Progenitor cell of endocrine pancreas (in vitro differentiated cells): ENCODE measurements at regions not wholly inside any gene's neighbourhood (a gene's known extent, or its start where the extent isn't known, plus 50 kb on each side); places are given as distances from the start of the nearest gene placed in this dataset.
"Not testable (repeated sequence)": the region's sequence is repeated elsewhere in the genome, so short reads cannot be mapped to it uniquely, and the experiment has no call there.

Source experiments
- DNase-seq: peaks from one replicate; pipeline ENCODE4 v3.0.0; 2021; ENCODE audit warnings: low spot score; ENCODE audit not compliant: unreplicated experiment
- H3K27ac Mint-ChIP-seq: 2 replicates; pipeline ENCODE4 v1.8.0; 2021; ENCODE audit warnings: mild to moderate bottlenecking, moderate library complexity, mixed read lengths
- H3K27me3 Mint-ChIP-seq: 2 replicates; pipeline ENCODE4 v1.8.0; 2021; ENCODE audit warnings: mixed read lengths
- H3K36me3 Mint-ChIP-seq: 2 replicates; pipeline ENCODE4 v1.8.0; 2022; ENCODE audit warnings: mixed read lengths; ENCODE audit not compliant: insufficient read depth
- H3K4me1 Mint-ChIP-seq: 2 replicates; pipeline ENCODE4 v1.8.0; 2021; ENCODE audit warnings: low read depth, mixed read lengths
- H3K4me3 Mint-ChIP-seq: 2 replicates; pipeline ENCODE4 v1.8.0; 2021; ENCODE audit warnings: low read depth, mild to moderate bottlenecking, moderate library complexity, mixed read lengths
- H3K9me3 Mint-ChIP-seq: 2 replicates; pipeline ENCODE4 v1.8.0; 2021; ENCODE audit warnings: low read depth, mixed read lengths
- CTCF ChIP-seq: fragments of 200-600 bp; sonication (generic); IDR thresholded peaks from one replicate; pipeline ENCODE4 v1.5.0; 2021; ENCODE audit warnings: antibody characterized with exemption, mild to moderate bottlenecking; ENCODE audit not compliant: unreplicated experiment

- peaks cover 10% of the 10 kb centered on the region for H3K9me3 Mint-ChIP-seq
- H3K27ac Mint-ChIP-seq: no peak overlapping the region
- H3K36me3 Mint-ChIP-seq: no peaks in the 10 kb centered on the region
- H3K4me3 Mint-ChIP-seq: no peak overlapping the region
- TF ChIP-seq CTCF: no peak
- H3K4me1 Mint-ChIP-seq: peaks cover 3% of the 10 kb centered on the region
- peaks cover 2% of the 10 kb centered on the region for H3K27me3 Mint-ChIP-seq
- DNase-seq: no peak
Observed at GRCh38 chr1:240722788-240723187, 110.8 kb upstream of the GREM2 start.

GRCh38 chr1:240720976-240721375 lies 109.0 kb upstream of the GREM2 start:
- H3K9me3 Mint-ChIP-seq: no peaks in the 10 kb centered on the region
- H3K27ac Mint-ChIP-seq: no peak overlapping the region
- H3K4me3 Mint-ChIP-seq: no peak overlapping the region
- DNase-seq: no peak
- H3K4me1 Mint-ChIP-seq: peaks cover 3% of the 10 kb centered on the region
- no peaks in the 10 kb centered on the region for H3K36me3 Mint-ChIP-seq
- H3K27me3 Mint-ChIP-seq: peaks cover 9% of the 10 kb centered on the region
- TF ChIP-seq CTCF: no peak

- DNase-seq: no peak
- Mint-ChIP-seq H3K27me3 (peaks cover 9% of the 10 kb centered on the region), H3K9me3 (no peaks in the 10 kb centered on the region), H3K4me1 (peaks cover 3% of the 10 kb centered on the region), H3K27ac (no peak overlapping the region), H3K36me3 (no peaks in the 10 kb centered on the region), H3K4me3 (no peak overlapping the region)
- no peak for TF ChIP-seq CTCF
Observed at GRCh38 chr1:240719953-240720700, 108.2 kb upstream of the GREM2 start.

GRCh38 chr1:240716538-240716937 lies 104.6 kb upstream of the GREM2 start:
- H3K27me3 Mint-ChIP-seq: peaks cover 12% of the 10 kb centered on the region

GRCh38 chr1:240714568-240715292 lies 102.8 kb upstream of the GREM2 start:
- H3K9me3 Mint-ChIP-seq: no peaks in the 10 kb centered on the region
- no peaks in the 10 kb centered on the region for H3K4me1 Mint-ChIP-seq
- H3K4me3 Mint-ChIP-seq: no peak overlapping the region
- peaks cover 13% of the 10 kb centered on the region for H3K27me3 Mint-ChIP-seq
- no peak for DNase-seq
- TF ChIP-seq CTCF: no peak
- no peak overlapping the region for H3K27ac Mint-ChIP-seq
- no peaks in the 10 kb centered on the region for H3K36me3 Mint-ChIP-seq

More at GRCh38 chr1:240716538-240716937, 104.6 kb upstream of the GREM2 start:
- not testable (repeated sequence) for H3K27ac Mint-ChIP-seq, DNase-seq, H3K4me3 Mint-ChIP-seq, H3K9me3 Mint-ChIP-seq, H3K4me1 Mint-ChIP-seq, H3K36me3 Mint-ChIP-seq
